Suprapubic skin (tissue), 4 donors: ENCODE measurements at regions not wholly inside any gene's neighbourhood (a gene's known extent, or its start where the extent isn't known, plus 50 kb on each side); places are given as distances from the start of the nearest gene placed in this dataset.

ENCODE experiments used
- EP300 ChIP-seq: sonication (generic); formaldehyde crosslinking; IDR thresholded peaks from one replicate; pipeline ENCODE4 v1.6.1; 2017; ENCODE audit warnings: antibody characterized with exemption
- POLR2A ChIP-seq, 2 donors: fragments of 450-650 bp; IDR thresholded peaks; one replicate each; pipeline ENCODE4 v1.6.1; 2017; ENCODE audit warnings: antibody characterized with exemption in 2 of 2, mild to moderate bottlenecking in 2 of 2, moderate library complexity in 2 of 2
- POLR2AphosphoS5 ChIP-seq, 3 donors: sonication (generic); formaldehyde crosslinking; IDR thresholded peaks; one replicate each; pipeline ENCODE4 v1.6.1; 2017; ENCODE audit warnings: antibody characterized with exemption in 3 of 3
- TF ChIP-seq, protein P1 (sequence below), 2 donors: fragments of 200-600 bp in 1 of 2; fragments of 450-650 bp in 1 of 2; sonication (generic) in 1 of 2; IDR thresholded peaks; one replicate each; pipeline ENCODE4 v1.5.1; 2016 to 2019; ENCODE audit warnings: antibody characterized with exemption in 2 of 2, mild to moderate bottlenecking in 1 of 2, moderate library complexity in 1 of 2

DNA sequence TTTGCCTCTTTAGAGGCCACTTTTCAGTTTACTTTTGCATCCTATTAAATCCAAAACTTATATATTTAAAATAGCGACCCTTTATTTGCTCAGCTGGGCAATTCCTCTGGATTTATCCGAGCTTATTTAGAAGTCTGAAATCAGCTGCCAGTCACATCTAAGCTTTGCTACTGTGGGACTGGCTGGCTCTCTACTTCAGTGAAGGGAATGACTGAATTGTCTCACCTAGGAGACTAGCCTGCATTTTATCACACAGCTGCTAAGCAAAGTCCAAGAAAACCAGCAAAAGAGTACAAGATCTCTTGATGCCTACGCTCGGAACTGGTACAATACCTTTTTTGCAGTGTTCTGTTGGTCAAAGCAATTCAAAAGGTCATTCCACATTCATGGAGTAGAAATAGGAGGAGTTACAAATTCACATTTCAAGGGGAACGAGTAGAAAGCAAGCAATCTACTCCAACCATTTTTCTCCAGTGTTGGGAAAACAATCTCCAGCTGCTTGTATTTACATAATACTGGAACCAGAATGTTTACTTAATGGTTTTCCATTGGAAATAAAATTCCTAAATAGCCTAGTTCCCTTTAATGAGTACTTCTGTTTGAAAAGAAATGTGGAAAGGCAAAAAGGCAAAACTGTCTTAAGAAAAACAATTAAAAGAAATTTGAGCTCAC lies 160.2 kb downstream of the MAGEB5 start:
- TF ChIP-seq, protein P1, sequence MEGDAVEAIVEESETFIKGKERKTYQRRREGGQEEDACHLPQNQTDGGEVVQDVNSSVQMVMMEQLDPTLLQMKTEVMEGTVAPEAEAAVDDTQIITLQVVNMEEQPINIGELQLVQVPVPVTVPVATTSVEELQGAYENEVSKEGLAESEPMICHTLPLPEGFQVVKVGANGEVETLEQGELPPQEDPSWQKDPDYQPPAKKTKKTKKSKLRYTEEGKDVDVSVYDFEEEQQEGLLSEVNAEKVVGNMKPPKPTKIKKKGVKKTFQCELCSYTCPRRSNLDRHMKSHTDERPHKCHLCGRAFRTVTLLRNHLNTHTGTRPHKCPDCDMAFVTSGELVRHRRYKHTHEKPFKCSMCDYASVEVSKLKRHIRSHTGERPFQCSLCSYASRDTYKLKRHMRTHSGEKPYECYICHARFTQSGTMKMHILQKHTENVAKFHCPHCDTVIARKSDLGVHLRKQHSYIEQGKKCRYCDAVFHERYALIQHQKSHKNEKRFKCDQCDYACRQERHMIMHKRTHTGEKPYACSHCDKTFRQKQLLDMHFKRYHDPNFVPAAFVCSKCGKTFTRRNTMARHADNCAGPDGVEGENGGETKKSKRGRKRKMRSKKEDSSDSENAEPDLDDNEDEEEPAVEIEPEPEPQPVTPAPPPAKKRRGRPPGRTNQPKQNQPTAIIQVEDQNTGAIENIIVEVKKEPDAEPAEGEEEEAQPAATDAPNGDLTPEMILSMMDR (IDR thresholded peaks at IDR 0.05) = no peak
- TF ChIP-seq POLR2A (IDR thresholded peaks at IDR 0.05) (no peak), EP300 (no peak), POLR2AphosphoS5 (IDR thresholded peaks at IDR 0.05) (no peak)
